GM12878 (cell line): ENCODE measurements at regions not wholly inside any gene's neighbourhood (a gene's known extent, or its start where the extent isn't known, plus 50 kb on each side); places are given as distances from the start of the nearest gene placed in this dataset.

ENCODE experiments used
- POLR2A ChIP-seq: IDR thresholded peaks from 2 replicates; pipeline ENCODE4 v1.6.1; 2011; ENCODE audit warnings: low read depth, mild to moderate bottlenecking, low read length
- TARDBP ChIP-seq: IDR thresholded peaks from 2 replicates; pipeline ENCODE4 v1.6.1; 2016; ENCODE audit warnings: borderline replicate concordance
- TF ChIP-seq, protein P1 (sequence below), 3 experiments: IDR thresholded peaks in 2 of 3; conservative IDR thresholded peaks in 1 of 3; 2 replicates each; pipeline ENCODE4 v1.5.1; 2011; ENCODE audit warnings: low read depth in 3 of 3, low read length in 3 of 3, mild to moderate bottlenecking in 3 of 3, control low read depth in 2 of 3, moderate library complexity in 2 of 3, inconsistent platforms in 1 of 3, mixed read lengths in 1 of 3; ENCODE audit not compliant: control insufficient read depth in 2 of 3, insufficient read depth in 1 of 3; ENCODE audit errors: extremely low read depth in 1 of 3

DNA sequence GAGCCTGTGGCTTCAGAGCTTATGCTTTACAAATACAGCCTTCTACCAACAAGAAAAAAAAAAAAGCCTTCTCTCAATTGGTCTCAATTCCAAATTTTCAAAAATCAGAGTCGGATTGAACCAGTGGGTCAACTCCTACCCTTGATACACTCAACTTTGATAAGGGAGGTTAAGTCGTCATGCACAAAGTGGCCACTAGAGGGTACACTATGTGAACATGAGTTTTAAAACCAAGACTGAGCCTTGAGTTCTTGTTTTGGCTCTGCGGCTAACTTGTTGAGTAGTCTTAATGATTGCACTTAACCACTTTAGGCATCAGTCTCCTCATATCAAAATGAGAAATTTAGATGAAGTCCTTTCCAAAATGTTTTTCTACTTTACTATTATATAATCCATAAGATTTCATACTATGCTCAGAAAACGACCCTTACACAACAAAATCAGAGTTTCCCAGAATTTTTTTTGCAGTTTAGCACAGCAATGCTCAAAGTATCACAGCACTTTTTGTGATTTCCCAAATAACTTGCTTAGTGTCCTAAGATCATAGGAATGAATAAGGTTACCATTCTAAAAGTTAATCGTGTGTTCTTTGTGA is 92.9 kb upstream of the MTAP start:
- TF ChIP-seq TARDBP, result no peak
- no peak for TF ChIP-seq POLR2A
- TF ChIP-seq, protein P1, sequence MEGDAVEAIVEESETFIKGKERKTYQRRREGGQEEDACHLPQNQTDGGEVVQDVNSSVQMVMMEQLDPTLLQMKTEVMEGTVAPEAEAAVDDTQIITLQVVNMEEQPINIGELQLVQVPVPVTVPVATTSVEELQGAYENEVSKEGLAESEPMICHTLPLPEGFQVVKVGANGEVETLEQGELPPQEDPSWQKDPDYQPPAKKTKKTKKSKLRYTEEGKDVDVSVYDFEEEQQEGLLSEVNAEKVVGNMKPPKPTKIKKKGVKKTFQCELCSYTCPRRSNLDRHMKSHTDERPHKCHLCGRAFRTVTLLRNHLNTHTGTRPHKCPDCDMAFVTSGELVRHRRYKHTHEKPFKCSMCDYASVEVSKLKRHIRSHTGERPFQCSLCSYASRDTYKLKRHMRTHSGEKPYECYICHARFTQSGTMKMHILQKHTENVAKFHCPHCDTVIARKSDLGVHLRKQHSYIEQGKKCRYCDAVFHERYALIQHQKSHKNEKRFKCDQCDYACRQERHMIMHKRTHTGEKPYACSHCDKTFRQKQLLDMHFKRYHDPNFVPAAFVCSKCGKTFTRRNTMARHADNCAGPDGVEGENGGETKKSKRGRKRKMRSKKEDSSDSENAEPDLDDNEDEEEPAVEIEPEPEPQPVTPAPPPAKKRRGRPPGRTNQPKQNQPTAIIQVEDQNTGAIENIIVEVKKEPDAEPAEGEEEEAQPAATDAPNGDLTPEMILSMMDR (IDR thresholded peaks at IDR 0.05 in 2 of 3, conservative IDR thresholded peaks at IDR 0.05 in 1 of 3; ENCODE audit: control insufficient read depth in 2 of 3, extremely low read depth in 1 of 3, insufficient read depth in 1 of 3, low read depth in 3 of 3, low read length in 3 of 3), result peak; percentile 68 to 88 (median 85)
